ENCODE measurements at regions not wholly inside any gene's neighbourhood (a gene's known extent, or its start where the extent isn't known, plus 50 kb on each side); places are given as distances from the start of the nearest gene placed in this dataset.
"Not testable (repeated sequence)": the region's sequence is repeated elsewhere in the genome, so short reads cannot be mapped to it uniquely, and the experiment has no call there.

DNA sequence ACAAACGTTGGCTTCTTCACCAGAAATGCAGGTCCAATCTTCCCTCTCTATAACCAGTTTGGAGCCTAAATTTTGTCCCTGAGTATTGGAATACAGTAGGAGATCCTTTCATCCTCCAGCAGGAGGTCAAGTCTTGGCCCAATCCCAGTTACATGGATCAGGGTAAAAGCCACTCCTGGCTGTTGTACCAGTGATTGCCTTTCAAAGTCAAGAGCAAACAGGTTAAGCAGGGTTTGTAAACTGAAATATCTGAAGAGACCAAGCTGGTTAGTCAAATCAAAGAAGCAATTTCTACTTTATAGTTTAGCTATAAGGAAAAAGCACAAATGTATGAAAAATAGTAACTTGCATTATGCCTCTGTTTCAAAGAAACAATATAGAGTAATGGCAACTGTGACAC is 329.4 kb downstream of the NAF1 start:
- H3K27me3 ChIP-seq (ENCODE audit: low read length) = no peaks in the 10 kb centered on the region
- ChIA-PET CTCF (no interaction called here), POLR2A (ENCODE audit: unreplicated experiment) (no interaction called here)
- DNase-seq (no peak), ATAC-seq (no peak)
- intact Hi-C loops (cut with micrococcal nuclease) = no loop called here
- TF ChIP-seq EZH2phosphoT487 (IDR thresholded peaks at IDR 0.05; ENCODE audit: borderline replicate concordance, low read length) = no peak
- TF ChIP-seq, protein P1, sequence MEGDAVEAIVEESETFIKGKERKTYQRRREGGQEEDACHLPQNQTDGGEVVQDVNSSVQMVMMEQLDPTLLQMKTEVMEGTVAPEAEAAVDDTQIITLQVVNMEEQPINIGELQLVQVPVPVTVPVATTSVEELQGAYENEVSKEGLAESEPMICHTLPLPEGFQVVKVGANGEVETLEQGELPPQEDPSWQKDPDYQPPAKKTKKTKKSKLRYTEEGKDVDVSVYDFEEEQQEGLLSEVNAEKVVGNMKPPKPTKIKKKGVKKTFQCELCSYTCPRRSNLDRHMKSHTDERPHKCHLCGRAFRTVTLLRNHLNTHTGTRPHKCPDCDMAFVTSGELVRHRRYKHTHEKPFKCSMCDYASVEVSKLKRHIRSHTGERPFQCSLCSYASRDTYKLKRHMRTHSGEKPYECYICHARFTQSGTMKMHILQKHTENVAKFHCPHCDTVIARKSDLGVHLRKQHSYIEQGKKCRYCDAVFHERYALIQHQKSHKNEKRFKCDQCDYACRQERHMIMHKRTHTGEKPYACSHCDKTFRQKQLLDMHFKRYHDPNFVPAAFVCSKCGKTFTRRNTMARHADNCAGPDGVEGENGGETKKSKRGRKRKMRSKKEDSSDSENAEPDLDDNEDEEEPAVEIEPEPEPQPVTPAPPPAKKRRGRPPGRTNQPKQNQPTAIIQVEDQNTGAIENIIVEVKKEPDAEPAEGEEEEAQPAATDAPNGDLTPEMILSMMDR (conservative IDR thresholded peaks at IDR 0.05; ENCODE audit: low read depth, low read length) = no peak
- TF ChIP-seq EZH2 (IDR thresholded peaks at IDR 0.05; ENCODE audit: low read length, unreplicated experiment) = no peak
- no peaks in the 10 kb centered on the region for H3K9me2 ChIP-seq (replicated peaks; ENCODE audit: low read length)
- H3K9ac ChIP-seq (ENCODE audit: low read length) = no peak overlapping the region
- no peaks in the 10 kb centered on the region for H3K36me3 ChIP-seq (ENCODE audit: low read depth, low read length)
- no peaks in the 10 kb centered on the region for H3F3A ChIP-seq (ENCODE audit: low read length, unreplicated experiment)
- no TSS peak for BruUV-seq (replicated peaks)
- no peak overlapping the region for H3K4me3 ChIP-seq (ENCODE audit: low read length)
- H2AFZ ChIP-seq (ENCODE audit: low read length) = no peak overlapping the region
- no peaks in the 10 kb centered on the region for H3K9me3 ChIP-seq (ENCODE audit: low read length)
- H3K27ac ChIP-seq (ENCODE audit: low read length) = no peak overlapping the region
- H3K4me2 ChIP-seq (ENCODE audit: low read length) = no peak overlapping the region
- H3K4me1 ChIP-seq (ENCODE audit: insufficient read depth, low read length) = no peaks in the 10 kb centered on the region
- no peaks in the 10 kb centered on the region for H3K79me2 ChIP-seq (ENCODE audit: low read length)
- H4K20me1 ChIP-seq (ENCODE audit: low read length) = no peaks in the 10 kb centered on the region

DNA sequence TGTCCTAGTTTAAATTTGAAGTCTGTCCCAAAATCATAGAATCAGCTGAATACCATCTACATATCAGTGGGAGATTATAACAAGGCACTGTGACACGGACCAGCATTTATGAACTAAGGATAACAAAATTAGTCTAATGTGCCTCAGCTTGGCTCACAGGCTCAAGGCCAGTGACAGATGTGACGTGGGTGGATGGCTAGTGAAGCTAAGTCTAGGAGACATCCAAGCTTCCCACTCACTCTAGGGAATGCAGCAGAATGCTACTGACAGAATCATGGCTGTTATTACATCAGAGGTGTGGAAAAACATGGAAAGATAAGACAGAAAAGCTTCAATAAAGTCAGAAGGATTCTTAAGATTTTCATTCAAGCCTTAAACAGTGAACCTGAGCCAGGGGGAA is 329.9 kb downstream of the NAF1 start:
- TF ChIP-seq EZH2phosphoT487 (IDR thresholded peaks at IDR 0.05; ENCODE audit: borderline replicate concordance, low read length) (no peak), EZH2 (IDR thresholded peaks at IDR 0.05; ENCODE audit: low read length, unreplicated experiment) (no peak)
- TF ChIP-seq, protein P1 (conservative IDR thresholded peaks at IDR 0.05; ENCODE audit: low read depth, low read length) = no peak
- ATAC-seq = no peak
- no peaks in the 10 kb centered on the region for H3K9me3 ChIP-seq (ENCODE audit: low read length)
- H3K9ac ChIP-seq (ENCODE audit: low read length) = no peak overlapping the region
- intact Hi-C loops (cut with micrococcal nuclease) = no loop called here
- H3K4me2 ChIP-seq (ENCODE audit: low read length) = no peak overlapping the region
- H4K20me1 ChIP-seq (ENCODE audit: low read length) = no peaks in the 10 kb centered on the region
- H3K36me3 ChIP-seq (ENCODE audit: low read depth, low read length) = no peaks in the 10 kb centered on the region
- no peak overlapping the region for H3K27ac ChIP-seq (ENCODE audit: low read length)
- no peaks in the 10 kb centered on the region for H3K4me1 ChIP-seq (ENCODE audit: insufficient read depth, low read length)
- no peaks in the 10 kb centered on the region for H3K79me2 ChIP-seq (ENCODE audit: low read length)
- CTCF ChIA-PET = no interaction called here
- no peak overlapping the region for H2AFZ ChIP-seq (ENCODE audit: low read length)
- no TSS peak for BruUV-seq (replicated peaks)
- H3K27me3 ChIP-seq (ENCODE audit: low read length) = no peaks in the 10 kb centered on the region
- POLR2A ChIA-PET (ENCODE audit: unreplicated experiment) = no interaction called here
- DNase-seq = no peak
- H3F3A ChIP-seq (ENCODE audit: low read length, unreplicated experiment) = no peaks in the 10 kb centered on the region
- no peak overlapping the region for H3K4me3 ChIP-seq (ENCODE audit: low read length)
- no peaks in the 10 kb centered on the region for H3K9me2 ChIP-seq (replicated peaks; ENCODE audit: low read length)

DNA sequence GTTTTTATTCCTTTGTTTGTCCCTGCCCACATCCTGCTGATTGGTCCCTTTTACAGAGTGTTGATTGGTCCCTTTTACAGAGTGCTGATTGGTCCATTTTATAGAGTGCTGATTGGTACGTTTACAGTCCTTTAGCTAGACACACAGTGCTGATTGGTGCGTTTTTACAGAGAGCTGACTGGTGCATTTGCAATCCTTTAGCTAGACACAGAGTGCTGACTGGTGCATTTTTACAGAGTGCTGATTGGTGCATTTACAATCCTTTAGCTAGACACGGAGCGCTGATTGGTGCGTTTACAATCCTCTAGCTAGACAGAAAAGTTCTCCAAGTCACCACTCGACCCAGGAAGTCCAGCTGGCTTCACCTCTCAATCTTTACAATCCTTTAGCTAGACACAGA is 330.4 kb downstream of the NAF1 start:
- H3K27me3 ChIP-seq (ENCODE audit: low read length); H3F3A ChIP-seq (ENCODE audit: low read length, unreplicated experiment); H2AFZ ChIP-seq (ENCODE audit: low read length); H3K36me3 ChIP-seq (ENCODE audit: low read depth, low read length); CTCF ChIA-PET; H3K4me3 ChIP-seq (ENCODE audit: low read length); BruUV-seq (replicated peaks); H4K20me1 ChIP-seq (ENCODE audit: low read length); DNase-seq; ATAC-seq; H3K9me2 ChIP-seq (replicated peaks; ENCODE audit: low read length); H3K9ac ChIP-seq (ENCODE audit: low read length); H3K27ac ChIP-seq (ENCODE audit: low read length); H3K79me2 ChIP-seq (ENCODE audit: low read length); POLR2A ChIA-PET (ENCODE audit: unreplicated experiment); H3K9me3 ChIP-seq (ENCODE audit: low read length); H3K4me1 ChIP-seq (ENCODE audit: insufficient read depth, low read length); intact Hi-C loops (cut with micrococcal nuclease); H3K4me2 ChIP-seq (ENCODE audit: low read length): not testable (repeated sequence)

All from PC-3 (cell line).